NOMO-1 treated with dmso at 0.1 percent for 144 hours (cell line): ENCODE measurements at regions not wholly inside any gene's neighbourhood (a gene's known extent, or its start where the extent isn't known, plus 50 kb on each side); places are given as distances from the start of the nearest gene placed in this dataset.

Experiments used
- DNase-seq: peaks from one replicate; lab custom pipeline; 2025; ENCODE audit not compliant: unreplicated experiment; lab: John Stamatoyannopoulos, UW

DNA sequence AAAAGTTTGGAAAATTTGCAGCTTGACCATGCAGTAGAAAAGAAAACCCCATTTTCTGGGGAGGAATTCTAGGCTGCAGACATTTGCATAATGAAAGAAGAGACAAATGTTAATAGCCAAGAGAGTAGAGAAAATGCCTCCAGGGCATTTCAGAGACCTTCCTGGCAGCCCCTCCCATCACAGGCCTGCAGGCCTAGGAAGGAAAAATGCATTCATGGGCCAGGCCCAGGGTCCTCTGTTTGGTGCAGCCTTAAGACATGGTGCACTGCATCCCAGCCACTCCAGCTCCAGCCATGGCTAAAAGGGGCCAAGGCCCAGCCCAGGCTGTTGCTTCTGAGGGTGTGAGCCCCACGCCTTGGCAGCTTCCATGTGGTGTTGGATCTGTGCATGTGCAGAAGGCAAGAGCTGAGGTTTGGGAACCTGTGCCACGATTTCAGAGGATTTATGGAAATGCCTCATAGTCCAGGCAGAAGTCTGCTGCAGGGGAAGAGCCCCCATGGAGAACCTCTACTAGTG is 75.0 kb upstream of the OR13F1 start:
- DNase-seq = no peak

DNA sequence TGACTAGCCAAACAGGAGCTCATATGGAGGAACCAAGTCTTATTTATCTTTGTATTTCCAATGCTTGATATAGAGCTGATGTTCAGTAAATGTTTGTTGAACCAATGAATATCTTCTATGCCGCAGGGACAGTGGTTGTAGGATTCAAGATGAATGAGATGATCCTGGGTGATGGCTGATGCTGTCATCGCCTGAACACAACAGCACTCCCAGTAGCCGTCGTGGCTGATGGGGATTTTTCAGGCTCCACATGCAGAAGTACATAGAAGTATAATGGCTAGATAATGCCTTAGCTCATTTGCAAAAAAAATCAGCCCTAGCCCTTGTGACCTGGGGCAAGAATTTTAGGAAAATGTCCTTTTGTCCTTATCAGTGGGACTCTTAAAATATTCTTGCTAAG is 69.0 kb upstream of the OR13F1 start:
- DNase-seq = no peak

- no peak for DNase-seq
Measured at GRCh38 chr9:104448036-104448435, 56.0 kb upstream of the OR13F1 start.
